NB4 (cell line): ENCODE measurements at regions not wholly inside any gene's neighbourhood (a gene's known extent, or its start where the extent isn't known, plus 50 kb on each side); places are given as distances from the start of the nearest gene placed in this dataset.

Source experiments
- DNase-seq: peaks from one replicate; pipeline ENCODE4 v3.0.0; 2010; ENCODE audit warnings: low read depth
- H3K4me3 ChIP-seq: one replicate; pipeline ENCODE4 v1.5.1; 2011; ENCODE audit warnings: mild to moderate bottlenecking, low read depth, low read length, moderate library complexity
- MYC ChIP-seq: IDR thresholded peaks from 2 replicates; pipeline ENCODE4 v1.6.1; 2011; ENCODE audit warnings: low read depth, low read length
- POLR2A ChIP-seq: IDR thresholded peaks from 2 replicates; pipeline ENCODE4 v1.6.1; 2011; ENCODE audit warnings: mild to moderate bottlenecking; ENCODE audit not compliant: insufficient read length; ENCODE audit errors: extremely low read depth
- TF ChIP-seq, protein P1 (sequence below): IDR thresholded peaks from one replicate; pipeline ENCODE4 v1.5.1; 2012; ENCODE audit warnings: low read depth, low read length
- TF ChIP-seq, protein P2 (sequence below): IDR thresholded peaks from 2 replicates; pipeline ENCODE4 v1.6.1; 2011; ENCODE audit warnings: low read depth, low read length

DNA sequence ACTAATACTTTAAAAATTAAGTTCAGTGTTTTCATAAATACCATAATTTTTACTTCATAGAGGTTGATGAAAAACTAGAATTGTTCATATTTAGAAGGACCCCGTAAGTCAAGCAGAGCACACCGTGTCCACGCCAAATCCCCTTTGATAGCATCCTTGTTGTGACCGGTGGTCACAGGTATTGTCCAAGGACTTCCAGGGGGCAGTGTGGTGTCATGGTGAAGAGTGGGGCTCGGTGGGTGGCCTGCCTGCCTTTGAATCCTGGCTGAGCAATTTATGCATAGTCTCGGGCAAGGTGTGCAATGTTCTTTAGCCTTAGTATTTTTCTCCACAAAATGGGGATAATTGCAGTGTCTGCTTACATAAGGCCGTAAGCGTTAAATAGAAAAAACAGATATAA is 169.9 kb downstream of the KTN1 start:
- no peak for DNase-seq
- H3K4me3 ChIP-seq = no peak overlapping the region
- no peak for TF ChIP-seq MYC
- TF ChIP-seq, protein P1, sequence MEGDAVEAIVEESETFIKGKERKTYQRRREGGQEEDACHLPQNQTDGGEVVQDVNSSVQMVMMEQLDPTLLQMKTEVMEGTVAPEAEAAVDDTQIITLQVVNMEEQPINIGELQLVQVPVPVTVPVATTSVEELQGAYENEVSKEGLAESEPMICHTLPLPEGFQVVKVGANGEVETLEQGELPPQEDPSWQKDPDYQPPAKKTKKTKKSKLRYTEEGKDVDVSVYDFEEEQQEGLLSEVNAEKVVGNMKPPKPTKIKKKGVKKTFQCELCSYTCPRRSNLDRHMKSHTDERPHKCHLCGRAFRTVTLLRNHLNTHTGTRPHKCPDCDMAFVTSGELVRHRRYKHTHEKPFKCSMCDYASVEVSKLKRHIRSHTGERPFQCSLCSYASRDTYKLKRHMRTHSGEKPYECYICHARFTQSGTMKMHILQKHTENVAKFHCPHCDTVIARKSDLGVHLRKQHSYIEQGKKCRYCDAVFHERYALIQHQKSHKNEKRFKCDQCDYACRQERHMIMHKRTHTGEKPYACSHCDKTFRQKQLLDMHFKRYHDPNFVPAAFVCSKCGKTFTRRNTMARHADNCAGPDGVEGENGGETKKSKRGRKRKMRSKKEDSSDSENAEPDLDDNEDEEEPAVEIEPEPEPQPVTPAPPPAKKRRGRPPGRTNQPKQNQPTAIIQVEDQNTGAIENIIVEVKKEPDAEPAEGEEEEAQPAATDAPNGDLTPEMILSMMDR = no peak
- TF ChIP-seq, protein P2, sequence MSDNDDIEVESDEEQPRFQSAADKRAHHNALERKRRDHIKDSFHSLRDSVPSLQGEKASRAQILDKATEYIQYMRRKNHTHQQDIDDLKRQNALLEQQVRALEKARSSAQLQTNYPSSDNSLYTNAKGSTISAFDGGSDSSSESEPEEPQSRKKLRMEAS = no peak
- TF ChIP-seq POLR2A = no peak

DNA sequence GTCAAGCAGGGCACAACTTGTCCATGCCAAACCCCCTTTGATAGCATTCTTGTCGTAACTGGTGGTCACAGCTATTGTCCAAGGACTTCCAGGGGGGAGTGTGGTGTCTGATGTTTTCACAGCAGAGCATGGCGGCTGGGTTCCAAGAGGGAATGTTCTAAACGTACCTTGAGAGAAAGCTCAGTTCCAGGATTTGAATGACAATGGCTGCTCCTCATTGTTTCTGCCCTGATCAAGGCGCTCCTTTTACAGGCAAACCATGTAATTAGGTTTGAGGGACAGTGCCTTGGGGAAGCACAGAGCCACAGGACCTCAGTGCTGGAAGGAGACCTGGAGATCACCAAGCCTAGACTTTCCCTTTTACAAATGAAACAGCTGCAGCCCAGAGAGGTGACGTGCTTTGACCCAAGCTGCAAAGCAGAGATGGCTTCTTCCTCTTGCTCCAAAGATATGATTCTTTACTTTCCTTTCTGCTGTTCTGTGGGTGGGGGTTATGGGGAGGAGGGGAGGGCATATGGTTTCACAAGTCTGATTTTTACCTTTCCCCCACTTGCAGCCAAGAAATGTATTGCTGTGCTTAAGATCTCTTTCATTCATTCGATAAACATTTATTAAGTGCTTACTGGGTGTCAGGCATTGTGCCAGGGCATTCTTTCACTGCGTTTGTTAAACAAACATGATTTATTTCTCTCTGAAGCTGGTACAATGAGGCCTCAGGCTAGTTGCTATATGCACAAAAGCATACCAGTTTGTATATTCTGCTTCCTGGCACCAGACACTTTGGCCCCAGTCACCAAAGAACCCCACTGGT is 172.8 kb downstream of the KTN1 start:
- TF ChIP-seq, protein P1 = no peak
- no peak for TF ChIP-seq POLR2A
- TF ChIP-seq, protein P2 = no peak
- no peak for TF ChIP-seq MYC
- no peak for DNase-seq
- no peak overlapping the region for H3K4me3 ChIP-seq

DNA sequence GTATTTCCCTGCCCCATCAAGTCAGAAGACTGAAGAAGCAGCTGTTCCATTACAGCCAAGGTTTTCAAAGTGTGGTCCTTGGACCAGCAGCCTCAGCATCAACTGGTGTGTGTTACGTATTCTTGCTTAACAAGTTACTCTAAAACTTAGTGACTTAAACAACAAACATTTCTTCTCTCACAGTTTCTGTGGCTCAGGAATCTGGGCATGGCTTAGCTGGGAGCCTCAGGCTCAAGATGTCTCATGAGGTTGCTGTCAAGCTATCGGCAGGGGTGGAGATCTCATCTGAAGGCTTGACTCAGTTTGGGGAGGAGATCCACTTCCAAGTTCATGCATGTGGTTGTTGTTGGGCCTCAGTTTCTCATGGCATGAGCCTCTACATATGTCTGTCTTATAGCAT is 174.5 kb downstream of the KTN1 start:
- DNase-seq = no peak
- TF ChIP-seq, protein P2 = no peak

GRCh38 chr14:55754871-55755270 is 174.9 kb downstream of the KTN1 start:
- DNase-seq = no peak
- TF ChIP-seq MYC (no peak), POLR2A (no peak)
- TF ChIP-seq, protein P2 = no peak
- TF ChIP-seq, protein P1 = no peak
- no peak overlapping the region for H3K4me3 ChIP-seq

More for the DNA sequence above, 174.5 kb downstream of the KTN1 start:
- no peak overlapping the region for H3K4me3 ChIP-seq

- TF ChIP-seq POLR2A = no peak
- TF ChIP-seq, protein P2 = no peak
- TF ChIP-seq, protein P1 = no peak
- TF ChIP-seq MYC = no peak
- no peak overlapping the region for H3K4me3 ChIP-seq
- no peak for DNase-seq
These were observed 176.1 kb downstream of the KTN1 start for GRCh38 chr14:55756078-55756477.

DNA sequence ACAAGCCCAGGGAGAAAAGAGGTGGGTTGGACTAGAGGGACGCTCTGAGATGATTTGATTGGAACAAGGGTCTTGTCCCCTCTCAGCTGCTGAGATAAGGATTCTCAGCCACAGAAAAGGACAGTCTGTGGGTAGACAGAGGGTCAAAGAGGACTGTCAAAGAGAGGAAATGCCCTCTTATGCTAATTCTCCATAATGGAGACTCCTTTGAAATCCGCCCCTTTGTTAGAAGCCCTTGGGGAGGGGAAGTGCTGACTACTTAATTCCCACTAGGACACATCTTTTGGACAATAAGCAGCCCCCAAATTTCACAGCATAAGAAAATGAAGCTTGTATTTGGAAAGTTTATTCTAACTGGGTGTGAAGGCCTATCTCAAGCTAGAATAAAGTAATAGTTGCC is 176.6 kb downstream of the KTN1 start:
- DNase-seq = no peak
- TF ChIP-seq, protein P2 = no peak
- TF ChIP-seq POLR2A (no peak), MYC (no peak)

GRCh38 chr14:55758796-55759195 is 178.8 kb downstream of the KTN1 start:
- H3K4me3 ChIP-seq = no peak overlapping the region
- DNase-seq = no peak
- TF ChIP-seq POLR2A (no peak), MYC (no peak)
- TF ChIP-seq, protein P2 = no peak
- TF ChIP-seq, protein P1 = no peak

More for the DNA sequence above, 176.6 kb downstream of the KTN1 start:
- H3K4me3 ChIP-seq = no peak overlapping the region
